Osteoblast (primary cell): ENCODE measurements at regions not wholly inside any gene's neighbourhood (a gene's known extent, or its start where the extent isn't known, plus 50 kb on each side); places are given as distances from the start of the nearest gene placed in this dataset.

ENCODE experiments used
- DNase-seq: peaks from one replicate; pipeline ENCODE4 v3.0.0; 2011; ENCODE audit warnings: low spot score, mixed read lengths; ENCODE audit not compliant: insufficient read length; ENCODE audit errors: missing footprints
- H2AFZ ChIP-seq: 2 replicates; pipeline ENCODE4 v1.6.0; 2011; ENCODE audit warnings: mild to moderate bottlenecking, low read length
- H3K27ac ChIP-seq: 2 replicates; pipeline ENCODE4 v1.5.1; 2011; ENCODE audit warnings: mild to moderate bottlenecking, low read depth, low read length, moderate library complexity
- H3K27me3 ChIP-seq: 2 replicates; pipeline ENCODE4 v1.6.0; 2012; ENCODE audit warnings: mild to moderate bottlenecking, control low read depth, inconsistent platforms, low read length, moderate library complexity; ENCODE audit not compliant: insufficient read depth
- H3K36me3 ChIP-seq: 2 replicates; pipeline ENCODE4 v1.5.1; 2011; ENCODE audit warnings: mild to moderate bottlenecking, low read length, control low read depth, moderate library complexity; ENCODE audit not compliant: insufficient read depth
- H3K4me1 ChIP-seq: 2 replicates; pipeline ENCODE4 v1.5.1; 2011; ENCODE audit warnings: mild to moderate bottlenecking, low read length, control low read depth, moderate library complexity; ENCODE audit not compliant: insufficient read depth
- H3K4me2 ChIP-seq: 2 replicates; pipeline ENCODE4 v1.6.0; 2011; ENCODE audit warnings: mild to moderate bottlenecking, low read length; ENCODE audit not compliant: insufficient read depth
- H3K4me3 ChIP-seq: fragments of 200-600 bp; sonication (generic); 3 replicates; pipeline ENCODE4 v1.5.1; 2012; ENCODE audit warnings: mild to moderate bottlenecking, low read length, inconsistent platforms; ENCODE audit not compliant: insufficient read depth
- H3K79me2 ChIP-seq: 2 replicates; pipeline ENCODE4 v1.6.0; 2012; ENCODE audit warnings: mild to moderate bottlenecking, low read length, control low read depth, inconsistent platforms; ENCODE audit not compliant: insufficient read depth
- H3K9me3 ChIP-seq: 2 replicates; pipeline ENCODE4 v1.5.1; 2011; ENCODE audit warnings: low read depth, low read length, control low read depth
- H4K20me1 ChIP-seq: 2 replicates; pipeline ENCODE4 v1.6.0; 2012; ENCODE audit warnings: mild to moderate bottlenecking, low read length, control low read depth; ENCODE audit not compliant: insufficient read depth
- CTCF ChIP-seq: IDR thresholded peaks from 2 replicates; pipeline ENCODE4 v1.5.1; 2011; ENCODE audit warnings: mild to moderate bottlenecking, low read depth, low read length, moderate library complexity; ENCODE audit errors: extremely low read depth

GRCh38 chr6:45715508-45715803 is 300.2 kb downstream of the CLIC5 start:
- no peak overlapping the region for H3K4me2 ChIP-seq
- H3K9me3 ChIP-seq: no peaks in the 10 kb centered on the region
- DNase-seq: peak; percentile 14
- H3K36me3 ChIP-seq: no peaks in the 10 kb centered on the region
- H3K4me3 ChIP-seq: no peak overlapping the region
- H3K27ac ChIP-seq: no peak overlapping the region
- no peaks in the 10 kb centered on the region for H3K27me3 ChIP-seq
- TF ChIP-seq CTCF: no peak
- H3K79me2 ChIP-seq: no peaks in the 10 kb centered on the region
- H4K20me1 ChIP-seq: no peaks in the 10 kb centered on the region
- peaks cover 33% of the 10 kb centered on the region for H3K4me1 ChIP-seq
- H2AFZ ChIP-seq: no peak overlapping the region

GRCh38 chr6:45714741-45715507 is 300.7 kb downstream of the CLIC5 start:
- TF ChIP-seq CTCF: peak; percentile 90
- peak overlapping the region; percentile 35 for H3K27ac ChIP-seq
- no peaks in the 10 kb centered on the region for H3K36me3 ChIP-seq
- H3K4me3 ChIP-seq: peak overlapping the region; percentile 2
- peaks cover 38% of the 10 kb centered on the region for H3K4me1 ChIP-seq
- H2AFZ ChIP-seq: peak overlapping the region; percentile 74
- no peaks in the 10 kb centered on the region for H3K27me3 ChIP-seq
- H3K9me3 ChIP-seq: no peaks in the 10 kb centered on the region
- H4K20me1 ChIP-seq: no peaks in the 10 kb centered on the region
- DNase-seq: peak; percentile 91
- H3K4me2 ChIP-seq: peak overlapping the region; percentile 51
- no peaks in the 10 kb centered on the region for H3K79me2 ChIP-seq

- H4K20me1 ChIP-seq: no peaks in the 10 kb centered on the region
- H2AFZ ChIP-seq: peak overlapping the region; percentile 74
- H3K4me2 ChIP-seq: peak overlapping the region; percentile 51
- H3K9me3 ChIP-seq: no peaks in the 10 kb centered on the region
- no peaks in the 10 kb centered on the region for H3K79me2 ChIP-seq
- H3K27ac ChIP-seq: peak overlapping the region; percentile 35
- DNase-seq: no peak
- H3K36me3 ChIP-seq: no peaks in the 10 kb centered on the region
- no peak for TF ChIP-seq CTCF
- H3K4me3 ChIP-seq: peak overlapping the region; percentile 2
- peaks cover 37% of the 10 kb centered on the region for H3K4me1 ChIP-seq
- H3K27me3 ChIP-seq: no peaks in the 10 kb centered on the region
These were observed 301.5 kb downstream of the CLIC5 start for GRCh38 chr6:45714006-45714730.
